Osteoblast (primary cell): ENCODE measurements at regions not wholly inside any gene's neighbourhood (a gene's known extent, or its start where the extent isn't known, plus 50 kb on each side); places are given as distances from the start of the nearest gene placed in this dataset.

Source experiments
- DNase-seq: peaks from one replicate; pipeline ENCODE4 v3.0.0; 2011; ENCODE audit warnings: low spot score, mixed read lengths; ENCODE audit not compliant: insufficient read length; ENCODE audit errors: missing footprints
- H2AFZ ChIP-seq: 2 replicates; pipeline ENCODE4 v1.6.0; 2011; ENCODE audit warnings: mild to moderate bottlenecking, low read length
- H3K27ac ChIP-seq: 2 replicates; pipeline ENCODE4 v1.5.1; 2011; ENCODE audit warnings: mild to moderate bottlenecking, low read depth, low read length, moderate library complexity
- H3K27me3 ChIP-seq: 2 replicates; pipeline ENCODE4 v1.6.0; 2012; ENCODE audit warnings: mild to moderate bottlenecking, control low read depth, inconsistent platforms, low read length, moderate library complexity; ENCODE audit not compliant: insufficient read depth
- H3K36me3 ChIP-seq: 2 replicates; pipeline ENCODE4 v1.5.1; 2011; ENCODE audit warnings: mild to moderate bottlenecking, low read length, control low read depth, moderate library complexity; ENCODE audit not compliant: insufficient read depth
- H3K4me1 ChIP-seq: 2 replicates; pipeline ENCODE4 v1.5.1; 2011; ENCODE audit warnings: mild to moderate bottlenecking, low read length, control low read depth, moderate library complexity; ENCODE audit not compliant: insufficient read depth
- H3K4me2 ChIP-seq: 2 replicates; pipeline ENCODE4 v1.6.0; 2011; ENCODE audit warnings: mild to moderate bottlenecking, low read length; ENCODE audit not compliant: insufficient read depth
- H3K4me3 ChIP-seq: fragments of 200-600 bp; sonication (generic); 3 replicates; pipeline ENCODE4 v1.5.1; 2012; ENCODE audit warnings: mild to moderate bottlenecking, low read length, inconsistent platforms; ENCODE audit not compliant: insufficient read depth
- H3K79me2 ChIP-seq: 2 replicates; pipeline ENCODE4 v1.6.0; 2012; ENCODE audit warnings: mild to moderate bottlenecking, low read length, control low read depth, inconsistent platforms; ENCODE audit not compliant: insufficient read depth
- H3K9me3 ChIP-seq: 2 replicates; pipeline ENCODE4 v1.5.1; 2011; ENCODE audit warnings: low read depth, low read length, control low read depth
- H4K20me1 ChIP-seq: 2 replicates; pipeline ENCODE4 v1.6.0; 2012; ENCODE audit warnings: mild to moderate bottlenecking, low read length, control low read depth; ENCODE audit not compliant: insufficient read depth
- TF ChIP-seq, protein P1 (sequence below): IDR thresholded peaks from 2 replicates; pipeline ENCODE4 v1.5.1; 2011; ENCODE audit warnings: mild to moderate bottlenecking, low read depth, low read length, moderate library complexity; ENCODE audit errors: extremely low read depth

- DNase-seq = no peak
- peak overlapping the region; percentile 69 for H3K4me2 ChIP-seq
- H3K36me3 ChIP-seq = no peaks in the 10 kb centered on the region
- no peaks in the 10 kb centered on the region for H3K79me2 ChIP-seq
- no peak overlapping the region for H3K4me3 ChIP-seq
- H3K4me1 ChIP-seq = peaks cover 29% of the 10 kb centered on the region
- H3K9me3 ChIP-seq = no peaks in the 10 kb centered on the region
- no peaks in the 10 kb centered on the region for H3K27me3 ChIP-seq
- H4K20me1 ChIP-seq = no peaks in the 10 kb centered on the region
- no peak overlapping the region for H2AFZ ChIP-seq
- TF ChIP-seq, protein P1, sequence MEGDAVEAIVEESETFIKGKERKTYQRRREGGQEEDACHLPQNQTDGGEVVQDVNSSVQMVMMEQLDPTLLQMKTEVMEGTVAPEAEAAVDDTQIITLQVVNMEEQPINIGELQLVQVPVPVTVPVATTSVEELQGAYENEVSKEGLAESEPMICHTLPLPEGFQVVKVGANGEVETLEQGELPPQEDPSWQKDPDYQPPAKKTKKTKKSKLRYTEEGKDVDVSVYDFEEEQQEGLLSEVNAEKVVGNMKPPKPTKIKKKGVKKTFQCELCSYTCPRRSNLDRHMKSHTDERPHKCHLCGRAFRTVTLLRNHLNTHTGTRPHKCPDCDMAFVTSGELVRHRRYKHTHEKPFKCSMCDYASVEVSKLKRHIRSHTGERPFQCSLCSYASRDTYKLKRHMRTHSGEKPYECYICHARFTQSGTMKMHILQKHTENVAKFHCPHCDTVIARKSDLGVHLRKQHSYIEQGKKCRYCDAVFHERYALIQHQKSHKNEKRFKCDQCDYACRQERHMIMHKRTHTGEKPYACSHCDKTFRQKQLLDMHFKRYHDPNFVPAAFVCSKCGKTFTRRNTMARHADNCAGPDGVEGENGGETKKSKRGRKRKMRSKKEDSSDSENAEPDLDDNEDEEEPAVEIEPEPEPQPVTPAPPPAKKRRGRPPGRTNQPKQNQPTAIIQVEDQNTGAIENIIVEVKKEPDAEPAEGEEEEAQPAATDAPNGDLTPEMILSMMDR = no peak
- peak overlapping the region; percentile 93 for H3K27ac ChIP-seq
Observed at GRCh38 chr3:187954516-187954872, 199.5 kb upstream of the LPP start.

- Histone ChIP-seq H3K9me3 (no peaks in the 10 kb centered on the region), H2AFZ (peak overlapping the region; percentile 42), H3K36me3 (no peaks in the 10 kb centered on the region), H3K4me2 (peak overlapping the region; percentile 69), H3K27me3 (no peaks in the 10 kb centered on the region), H3K4me1 (peaks cover 29% of the 10 kb centered on the region), H4K20me1 (no peaks in the 10 kb centered on the region), H3K79me2 (no peaks in the 10 kb centered on the region), H3K4me3 (peak overlapping the region; percentile 10), H3K27ac (peak overlapping the region; percentile 93)
- TF ChIP-seq, protein P1 = no peak
- DNase-seq = peak; percentile 89
Observed at GRCh38 chr3:187954873-187955586, 198.9 kb upstream of the LPP start.

GRCh38 chr3:187955587-187955952, 198.4 kb upstream of the LPP start:
- H3K9me3 ChIP-seq = no peaks in the 10 kb centered on the region
- H3K79me2 ChIP-seq = no peaks in the 10 kb centered on the region
- no peak overlapping the region for H3K4me3 ChIP-seq
- H3K4me2 ChIP-seq = peak overlapping the region; percentile 69
- H3K27me3 ChIP-seq = no peaks in the 10 kb centered on the region
- no peak overlapping the region for H2AFZ ChIP-seq
- DNase-seq = no peak
- H3K36me3 ChIP-seq = no peaks in the 10 kb centered on the region
- TF ChIP-seq, protein P1 = no peak
- H3K4me1 ChIP-seq = peaks cover 32% of the 10 kb centered on the region
- no peaks in the 10 kb centered on the region for H4K20me1 ChIP-seq
- H3K27ac ChIP-seq = peak overlapping the region; percentile 93

DNA sequence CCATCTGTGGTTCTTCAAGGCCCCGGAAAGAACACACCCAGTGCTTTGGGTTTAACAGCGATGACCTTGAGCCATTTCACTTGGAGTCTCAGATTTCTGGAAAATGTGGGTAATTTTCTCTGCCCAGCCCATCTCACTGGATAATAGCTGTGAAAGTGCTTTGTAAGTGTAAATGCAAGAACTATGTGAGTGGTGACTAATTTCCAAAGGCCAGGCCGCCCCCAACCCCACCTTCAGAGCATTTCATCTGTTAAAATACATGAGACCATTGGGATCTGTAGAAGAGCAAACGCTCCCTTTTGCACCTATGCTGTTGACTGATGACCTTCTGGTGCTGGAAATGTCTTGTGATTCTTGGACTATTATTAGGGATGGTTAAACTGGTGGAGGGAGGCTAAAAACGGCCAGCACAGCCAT, 196.8 kb upstream of the LPP start:
- Histone ChIP-seq H3K27me3 (no peaks in the 10 kb centered on the region), H3K4me1 (peaks cover 34% of the 10 kb centered on the region), H3K4me2 (no peak overlapping the region), H4K20me1 (no peaks in the 10 kb centered on the region), H3K27ac (no peak overlapping the region), H3K36me3 (no peaks in the 10 kb centered on the region), H3K79me2 (no peaks in the 10 kb centered on the region), H2AFZ (no peak overlapping the region), H3K4me3 (no peak overlapping the region), H3K9me3 (no peaks in the 10 kb centered on the region)
- no peak for DNase-seq
- TF ChIP-seq, protein P1 = no peak
